ACC112 (cell line): ENCODE measurements at regions not wholly inside any gene's neighbourhood (a gene's known extent, or its start where the extent isn't known, plus 50 kb on each side); places are given as distances from the start of the nearest gene placed in this dataset.

Experiments
- H2AFZ ChIP-seq: fragments of 200-600 bp; sonication (generic); one replicate; pipeline ENCODE4 v1.6.0; 2017; ENCODE audit warnings: antibody characterized with exemption, low read length; ENCODE audit not compliant: unreplicated experiment
- H3K27ac ChIP-seq: fragments of 200-600 bp; sonication (generic); 2 replicates; pipeline ENCODE4 v1.5.1; 2014; ENCODE audit warnings: low read depth, mild to moderate bottlenecking, antibody characterized with exemption, low read length, moderate library complexity
- H3K27me3 ChIP-seq: fragments of 200-600 bp; sonication (generic); 2 replicates; pipeline ENCODE4 v1.6.1; 2014; ENCODE audit warnings: mild to moderate bottlenecking, antibody characterized with exemption, low read length, moderate library complexity, mixed read lengths; ENCODE audit not compliant: insufficient read depth
- H3K36me3 ChIP-seq: fragments of 200-600 bp; sonication (generic); 2 replicates; pipeline ENCODE4 v1.6.1; 2016; ENCODE audit warnings: mild to moderate bottlenecking, antibody characterized with exemption, low read length, moderate library complexity, mixed read lengths; ENCODE audit not compliant: insufficient read depth
- H3K4me1 ChIP-seq: fragments of 200-600 bp; sonication (generic); one replicate; pipeline ENCODE4 v1.6.1; 2016; ENCODE audit warnings: low read length, mixed read lengths; ENCODE audit not compliant: insufficient read depth, unreplicated experiment, control insufficient read depth
- H3K4me3 ChIP-seq: fragments of 200-600 bp; sonication (generic); 2 replicates; pipeline ENCODE4 v1.5.1; 2014; ENCODE audit warnings: mild to moderate bottlenecking, low read depth, low read length
- H3K79me2 ChIP-seq: fragments of 200-600 bp; sonication (generic); one replicate; pipeline ENCODE4 v1.6.0; 2016; ENCODE audit warnings: low read length; ENCODE audit not compliant: control insufficient read depth, unreplicated experiment, insufficient read depth

GRCh38 chr11:20250644-20251247 is 90.5 kb upstream of the DBX1 start:
- Histone ChIP-seq H3K36me3 (no peaks in the 10 kb centered on the region), H3K27me3 (peaks cover 100% of the 10 kb centered on the region), H3K4me3 (no peak overlapping the region), H2AFZ (no peak overlapping the region), H3K4me1 (no peaks in the 10 kb centered on the region), H3K27ac (no peak overlapping the region), H3K79me2 (no peaks in the 10 kb centered on the region)

- Histone ChIP-seq H3K27me3 (peaks cover 97% of the 10 kb centered on the region), H3K4me1 (no peaks in the 10 kb centered on the region), H3K4me3 (no peak overlapping the region), H2AFZ (no peak overlapping the region), H3K79me2 (no peaks in the 10 kb centered on the region), H3K36me3 (no peaks in the 10 kb centered on the region), H3K27ac (no peak overlapping the region)
Observed at GRCh38 chr11:20249796-20250195, 89.5 kb upstream of the DBX1 start.

- no peak overlapping the region for H3K27ac ChIP-seq
- H3K36me3 ChIP-seq: no peaks in the 10 kb centered on the region
- H3K4me1 ChIP-seq: no peaks in the 10 kb centered on the region
- H3K27me3 ChIP-seq: peaks cover 97% of the 10 kb centered on the region
- no peak overlapping the region for H3K4me3 ChIP-seq
- no peaks in the 10 kb centered on the region for H3K79me2 ChIP-seq
- no peak overlapping the region for H2AFZ ChIP-seq
Observed at GRCh38 chr11:20249378-20249777, 89.1 kb upstream of the DBX1 start.

GRCh38 chr11:20248871-20249270 is 88.6 kb upstream of the DBX1 start:
- no peak overlapping the region for H3K27ac ChIP-seq
- H3K79me2 ChIP-seq: no peaks in the 10 kb centered on the region
- no peak overlapping the region for H3K4me3 ChIP-seq
- no peak overlapping the region for H2AFZ ChIP-seq
- H3K27me3 ChIP-seq: peaks cover 98% of the 10 kb centered on the region
- no peaks in the 10 kb centered on the region for H3K36me3 ChIP-seq
- H3K4me1 ChIP-seq: no peaks in the 10 kb centered on the region

GRCh38 chr11:20248121-20248772 is 88.0 kb upstream of the DBX1 start:
- H3K27me3 ChIP-seq: peaks cover 98% of the 10 kb centered on the region
- H3K27ac ChIP-seq: no peak overlapping the region
- no peak overlapping the region for H3K4me3 ChIP-seq

GRCh38 chr11:20247591-20248007 is 87.3 kb upstream of the DBX1 start:
- peaks cover 98% of the 10 kb centered on the region for H3K27me3 ChIP-seq
- no peaks in the 10 kb centered on the region for H3K79me2 ChIP-seq
- no peak overlapping the region for H3K4me3 ChIP-seq
- no peaks in the 10 kb centered on the region for H3K36me3 ChIP-seq
- H2AFZ ChIP-seq: no peak overlapping the region
- H3K4me1 ChIP-seq: no peaks in the 10 kb centered on the region
- H3K27ac ChIP-seq: no peak overlapping the region

More at GRCh38 chr11:20248121-20248772, 88.0 kb upstream of the DBX1 start:
- no peaks in the 10 kb centered on the region for H3K4me1 ChIP-seq
- H3K36me3 ChIP-seq: no peaks in the 10 kb centered on the region
- H3K79me2 ChIP-seq: no peaks in the 10 kb centered on the region
- H2AFZ ChIP-seq: no peak overlapping the region

GRCh38 chr11:20243974-20244373 is 83.7 kb upstream of the DBX1 start:
- H3K36me3 ChIP-seq: no peaks in the 10 kb centered on the region
- no peak overlapping the region for H3K4me3 ChIP-seq
- no peaks in the 10 kb centered on the region for H3K79me2 ChIP-seq
- peaks cover 96% of the 10 kb centered on the region for H3K27me3 ChIP-seq
- H3K27ac ChIP-seq: no peak overlapping the region
- no peaks in the 10 kb centered on the region for H3K4me1 ChIP-seq
- no peak overlapping the region for H2AFZ ChIP-seq

- Histone ChIP-seq H3K4me3 (no peak overlapping the region), H3K36me3 (no peaks in the 10 kb centered on the region), H3K27me3 (peaks cover 62% of the 10 kb centered on the region), H2AFZ (no peak overlapping the region), H3K27ac (no peak overlapping the region), H3K4me1 (no peaks in the 10 kb centered on the region), H3K79me2 (no peaks in the 10 kb centered on the region)
Observed at GRCh38 chr11:20238712-20239111, 78.4 kb upstream of the DBX1 start.

GRCh38 chr11:20235164-20235563 is 74.9 kb upstream of the DBX1 start:
- Histone ChIP-seq H3K4me1 (no peaks in the 10 kb centered on the region), H3K4me3 (no peak overlapping the region), H3K79me2 (no peaks in the 10 kb centered on the region), H2AFZ (no peak overlapping the region), H3K27me3 (peaks cover 29% of the 10 kb centered on the region), H3K27ac (no peak overlapping the region), H3K36me3 (no peaks in the 10 kb centered on the region)

GRCh38 chr11:20227631-20228030 is 67.4 kb upstream of the DBX1 start:
- H2AFZ ChIP-seq: no peak overlapping the region
- H3K27ac ChIP-seq: no peak overlapping the region
- no peaks in the 10 kb centered on the region for H3K36me3 ChIP-seq

GRCh38 chr11:20226933-20227332 is 66.7 kb upstream of the DBX1 start:
- H3K27ac ChIP-seq: no peak overlapping the region
- no peaks in the 10 kb centered on the region for H3K4me1 ChIP-seq
- no peak overlapping the region for H3K4me3 ChIP-seq
- no peak overlapping the region for H2AFZ ChIP-seq
- no peaks in the 10 kb centered on the region for H3K79me2 ChIP-seq
- no peaks in the 10 kb centered on the region for H3K36me3 ChIP-seq
- peaks cover 53% of the 10 kb centered on the region for H3K27me3 ChIP-seq

More at GRCh38 chr11:20227631-20228030, 67.4 kb upstream of the DBX1 start:
- no peaks in the 10 kb centered on the region for H3K79me2 ChIP-seq
- no peaks in the 10 kb centered on the region for H3K4me1 ChIP-seq
- H3K4me3 ChIP-seq: no peak overlapping the region
- peaks cover 46% of the 10 kb centered on the region for H3K27me3 ChIP-seq
